DOHH2 (cell line): ENCODE measurements at regions not wholly inside any gene's neighbourhood (a gene's known extent, or its start where the extent isn't known, plus 50 kb on each side); places are given as distances from the start of the nearest gene placed in this dataset.

Source experiments
- H3F3A ChIP-seq: fragments of 200-600 bp; sonication (generic), shearing (Covaris generic); 2 replicates; pipeline ENCODE4 v1.6.0; 2016; ENCODE audit warnings: antibody characterized with exemption, mild to moderate bottlenecking; ENCODE audit not compliant: control insufficient read depth, insufficient read depth
- H3K27ac ChIP-seq: fragments of 200-600 bp; sonication (generic); 2 replicates; pipeline ENCODE4 v1.5.1; 2014; ENCODE audit warnings: low read depth, mild to moderate bottlenecking, low read length, moderate library complexity
- H3K27me3 ChIP-seq: fragments of 200-600 bp; sonication (generic); 2 replicates; pipeline ENCODE4 v1.6.1; 2014; ENCODE audit warnings: mild to moderate bottlenecking, low read length, mixed read lengths; ENCODE audit not compliant: control insufficient read depth
- H3K36me3 ChIP-seq: fragments of 200-600 bp; sonication (generic); 2 replicates; pipeline ENCODE4 v1.6.1; 2014; ENCODE audit warnings: mild to moderate bottlenecking, low read length, moderate library complexity, mixed read lengths; ENCODE audit not compliant: control insufficient read depth
- H3K4me1 ChIP-seq: fragments of 200-600 bp; sonication (generic); 2 replicates; pipeline ENCODE4 v1.6.1; 2014; ENCODE audit warnings: mild to moderate bottlenecking, low read length, mixed read lengths; ENCODE audit not compliant: control insufficient read depth
- H3K4me2 ChIP-seq: fragments of 200-600 bp; sonication (generic); 2 replicates; pipeline ENCODE4 v1.6.0; 2014; ENCODE audit warnings: mild to moderate bottlenecking, low read length, moderate library complexity
- H3K4me3 ChIP-seq: fragments of 200-600 bp; sonication (generic); 2 replicates; pipeline ENCODE4 v1.5.1; 2014; ENCODE audit warnings: mild to moderate bottlenecking, low read length, mixed read lengths
- H3K79me2 ChIP-seq: fragments of 200-600 bp; sonication (generic); 2 replicates; pipeline ENCODE4 v1.6.1; 2014; ENCODE audit warnings: mild to moderate bottlenecking, low read length, mixed read lengths; ENCODE audit not compliant: control insufficient read depth
- H3K9me2 ChIP-seq: fragments of 200-600 bp; sonication (generic); replicated peaks from 2 replicates; pipeline ENCODE4 v1.6.1; 2014; ENCODE audit warnings: mild to moderate bottlenecking, low read length, mixed read lengths; ENCODE audit not compliant: control insufficient read depth
- H3K9me3 ChIP-seq: fragments of 200-600 bp; sonication (generic); 2 replicates; pipeline ENCODE4 v1.6.1; 2014; ENCODE audit warnings: antibody characterized with exemption, low read length, mixed read lengths; ENCODE audit not compliant: control insufficient read depth, insufficient read depth
- H4K20me1 ChIP-seq: fragments of 200-600 bp; sonication (generic); 2 replicates; pipeline ENCODE4 v1.6.0; 2014; ENCODE audit warnings: low read depth, mild to moderate bottlenecking, antibody characterized with exemption, low read length, moderate library complexity; ENCODE audit not compliant: control insufficient read depth, insufficient read depth
- EZH2phosphoT487 ChIP-seq: fragments of 200-600 bp; sonication (generic); IDR thresholded peaks from 2 replicates; pipeline ENCODE4 v1.6.1; 2017; ENCODE audit warnings: borderline replicate concordance, mild to moderate bottlenecking, antibody characterized with exemption, low read length, moderate library complexity, mixed read lengths
- TF ChIP-seq, protein P1 (sequence below): fragments of 200-600 bp; sonication (generic); IDR thresholded peaks from one replicate; pipeline ENCODE4 v1.5.1; 2014; ENCODE audit warnings: antibody characterized with exemption, mild to moderate bottlenecking, low read depth, low read length; ENCODE audit not compliant: poor library complexity, severe bottlenecking

DNA sequence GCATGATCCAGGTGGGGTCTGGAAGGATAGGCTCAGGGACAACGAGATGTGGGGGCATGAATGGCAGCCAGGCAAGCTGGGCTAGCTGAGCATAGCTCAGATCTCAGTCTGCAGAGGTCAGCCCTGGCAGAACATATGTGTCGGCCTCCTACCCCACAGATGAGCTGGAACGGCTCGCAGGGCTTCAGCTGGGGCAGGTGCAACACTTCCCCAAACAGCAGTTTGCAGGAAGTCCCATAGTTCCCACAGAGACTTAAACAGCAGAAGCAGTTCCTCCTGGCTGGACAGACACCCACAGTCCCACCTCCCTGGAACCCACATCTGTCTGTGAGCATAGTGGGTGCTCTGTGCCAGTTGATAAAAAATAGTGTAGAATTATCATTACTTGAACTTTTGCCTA lies 404.6 kb downstream of the GADD45G start:
- Histone ChIP-seq H3K4me3 (no peak overlapping the region), H3K27me3 (peaks cover 3% of the 10 kb centered on the region; the same call in 1 of the 2 replicates)

DNA sequence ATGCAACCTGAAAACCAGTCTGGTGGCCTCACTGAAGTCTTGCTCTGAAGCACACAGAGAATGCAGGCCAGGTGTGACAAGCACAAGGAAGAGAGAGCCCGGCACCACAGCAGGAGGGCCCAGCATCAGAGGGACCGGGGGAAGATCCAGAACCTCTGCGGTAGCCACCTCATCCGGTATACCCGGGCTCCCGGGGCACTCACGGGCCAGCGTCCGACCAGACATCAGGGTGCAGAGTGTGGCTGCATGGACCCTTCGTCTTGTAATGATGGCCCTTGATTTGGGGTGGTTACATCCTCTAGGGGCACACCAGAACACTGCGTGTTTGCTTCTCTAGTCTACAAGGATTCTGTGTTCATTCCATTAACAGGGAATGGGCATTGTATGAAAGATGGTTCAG lies 406.0 kb downstream of the GADD45G start:
- H3K9me3 ChIP-seq: no peaks in the 10 kb centered on the region
- peaks cover 7% of the 10 kb centered on the region for H3K4me1 ChIP-seq
- no peaks in the 10 kb centered on the region for H3K79me2 ChIP-seq
- no peak overlapping the region for H3K4me3 ChIP-seq
- H3K4me2 ChIP-seq: no peak overlapping the region
- H3K9me2 ChIP-seq: no peaks in the 10 kb centered on the region
- no peaks in the 10 kb centered on the region for H4K20me1 ChIP-seq
- no peaks in the 10 kb centered on the region for H3F3A ChIP-seq
- H3K36me3 ChIP-seq: no peaks in the 10 kb centered on the region
- H3K27ac ChIP-seq: no peak overlapping the region
- peaks cover 3% of the 10 kb centered on the region; the same call in 1 of the 2 replicates for H3K27me3 ChIP-seq
- TF ChIP-seq, protein P1, sequence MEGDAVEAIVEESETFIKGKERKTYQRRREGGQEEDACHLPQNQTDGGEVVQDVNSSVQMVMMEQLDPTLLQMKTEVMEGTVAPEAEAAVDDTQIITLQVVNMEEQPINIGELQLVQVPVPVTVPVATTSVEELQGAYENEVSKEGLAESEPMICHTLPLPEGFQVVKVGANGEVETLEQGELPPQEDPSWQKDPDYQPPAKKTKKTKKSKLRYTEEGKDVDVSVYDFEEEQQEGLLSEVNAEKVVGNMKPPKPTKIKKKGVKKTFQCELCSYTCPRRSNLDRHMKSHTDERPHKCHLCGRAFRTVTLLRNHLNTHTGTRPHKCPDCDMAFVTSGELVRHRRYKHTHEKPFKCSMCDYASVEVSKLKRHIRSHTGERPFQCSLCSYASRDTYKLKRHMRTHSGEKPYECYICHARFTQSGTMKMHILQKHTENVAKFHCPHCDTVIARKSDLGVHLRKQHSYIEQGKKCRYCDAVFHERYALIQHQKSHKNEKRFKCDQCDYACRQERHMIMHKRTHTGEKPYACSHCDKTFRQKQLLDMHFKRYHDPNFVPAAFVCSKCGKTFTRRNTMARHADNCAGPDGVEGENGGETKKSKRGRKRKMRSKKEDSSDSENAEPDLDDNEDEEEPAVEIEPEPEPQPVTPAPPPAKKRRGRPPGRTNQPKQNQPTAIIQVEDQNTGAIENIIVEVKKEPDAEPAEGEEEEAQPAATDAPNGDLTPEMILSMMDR: no peak
- TF ChIP-seq EZH2phosphoT487: no peak

More for the DNA sequence above, 404.6 kb downstream of the GADD45G start:
- peaks cover 7% of the 10 kb centered on the region for H3K4me1 ChIP-seq
- no peaks in the 10 kb centered on the region for H3K36me3 ChIP-seq
- H3K9me2 ChIP-seq: no peaks in the 10 kb centered on the region
- H4K20me1 ChIP-seq: no peaks in the 10 kb centered on the region
- TF ChIP-seq EZH2phosphoT487: no peak
- TF ChIP-seq, protein P1: no peak
- no peaks in the 10 kb centered on the region for H3K79me2 ChIP-seq
- H3K27ac ChIP-seq: no peak overlapping the region
- H3K9me3 ChIP-seq: no peaks in the 10 kb centered on the region
- H3F3A ChIP-seq: no peaks in the 10 kb centered on the region
- H3K4me2 ChIP-seq: no peak overlapping the region; the same call in 1 of the 2 replicates

DNA sequence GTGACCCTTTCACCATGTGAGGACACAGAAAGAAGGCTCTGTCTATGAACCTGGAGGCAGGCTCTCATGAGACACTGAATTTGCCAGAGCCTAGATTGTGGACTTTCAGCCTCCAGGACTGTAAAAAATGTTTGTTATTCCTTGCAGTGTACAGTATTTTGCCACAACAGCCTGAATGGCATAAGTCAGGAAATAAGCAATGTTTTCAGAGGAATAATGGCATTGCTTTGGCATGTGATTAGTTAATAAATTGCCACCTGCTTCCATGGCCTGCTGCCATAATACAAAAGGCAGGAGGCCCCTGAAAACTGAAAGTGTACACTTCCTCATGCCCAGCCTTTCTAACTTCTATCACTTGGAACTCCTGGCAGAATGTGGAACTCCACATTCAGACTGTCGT lies 408.1 kb downstream of the GADD45G start:
- no peak overlapping the region for H3K4me3 ChIP-seq
- no peak overlapping the region for H3K27ac ChIP-seq
- H3K36me3 ChIP-seq: no peaks in the 10 kb centered on the region
- H3K9me3 ChIP-seq: no peaks in the 10 kb centered on the region
- no peak overlapping the region for H3K4me2 ChIP-seq
- no peaks in the 10 kb centered on the region for H3F3A ChIP-seq
- H3K27me3 ChIP-seq: 0 out of 2 replicates have a peak, but pooled peaks cover 3% of the 10 kb centered on the region
- H3K4me1 ChIP-seq: peaks cover 7% of the 10 kb centered on the region
- no peak for TF ChIP-seq EZH2phosphoT487
- TF ChIP-seq, protein P1: no peak
- no peaks in the 10 kb centered on the region for H4K20me1 ChIP-seq
- no peaks in the 10 kb centered on the region for H3K9me2 ChIP-seq
- no peaks in the 10 kb centered on the region for H3K79me2 ChIP-seq
